SK-N-SH (cell line): ENCODE measurements at regions not wholly inside any gene's neighbourhood (a gene's known extent, or its start where the extent isn't known, plus 50 kb on each side); places are given as distances from the start of the nearest gene placed in this dataset.

Experiments
- CTCF ChIP-seq: fragments of 200-600 bp; sonication (generic); IDR thresholded peaks from 2 replicates; pipeline ENCODE4 v1.6.1; 2017; ENCODE audit warnings: antibody characterized with exemption, mild to moderate bottlenecking, moderate library complexity
- EP300 ChIP-seq, 2 experiments: IDR thresholded peaks; 2 replicates each; pipeline versions ENCODE4 v1.4.0 to v1.6.1; 2012; ENCODE audit warnings: borderline replicate concordance in 1 of 2, low read depth in 1 of 2, low read length in 1 of 2
- RCOR1 ChIP-seq: fragments of 150-350 bp; IDR thresholded peaks from 2 replicates; pipeline ENCODE4 v1.6.1; 2017; ENCODE audit warnings: antibody characterized with exemption, low read length
- YY1 ChIP-seq: IDR thresholded peaks from 2 replicates; pipeline ENCODE4 v1.4.0; 2012; ENCODE audit warnings: low read depth, mild to moderate bottlenecking

DNA sequence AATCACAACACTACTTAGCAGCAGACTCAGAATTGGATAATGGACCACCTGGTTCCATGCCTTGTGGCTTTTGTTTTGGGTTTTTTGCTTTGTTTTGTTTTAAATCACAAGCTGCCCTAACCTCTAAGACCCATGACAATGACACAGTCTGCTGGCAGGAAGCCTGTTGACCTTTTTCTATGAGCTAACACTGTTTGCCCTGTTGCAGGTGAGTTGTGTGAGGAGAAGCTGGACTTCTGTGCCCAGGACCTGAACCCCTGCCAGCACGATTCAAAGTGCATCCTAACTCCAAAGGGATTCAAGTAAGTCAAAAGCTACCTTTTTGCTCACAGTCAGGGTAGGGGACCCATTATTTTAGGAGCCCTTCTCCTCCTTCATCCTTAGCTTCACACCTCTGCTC is 110.8 kb upstream of the PACRGL start:
- TF ChIP-seq YY1 (no peak), EP300 (IDR thresholded peaks at IDR 0.05; ENCODE audit: borderline replicate concordance in 1 of 2, low read depth in 1 of 2, low read length in 1 of 2) (no peak), CTCF (no peak), RCOR1 (no peak)
